GM21367 (cell line): ENCODE measurements at regions not wholly inside any gene's neighbourhood (a gene's known extent, or its start where the extent isn't known, plus 50 kb on each side); places are given as distances from the start of the nearest gene placed in this dataset.
"Not testable (repeated sequence)": the region's sequence is repeated elsewhere in the genome, so short reads cannot be mapped to it uniquely, and the experiment has no call there.

ENCODE experiments used
- ATAC-seq: cut with Tn5 transposase; IDR thresholded peaks from one replicate; pipeline ENCODE4 v1.9.1; 2021; ENCODE audit not compliant: unreplicated experiment

GRCh38 chr12:131249246-131250027 is 295.7 kb downstream of the ADGRD1 start:
- ATAC-seq, result no peak

- no peak for ATAC-seq
These were observed 296.6 kb downstream of the ADGRD1 start for GRCh38 chr12:131250028-131250950.

DNA sequence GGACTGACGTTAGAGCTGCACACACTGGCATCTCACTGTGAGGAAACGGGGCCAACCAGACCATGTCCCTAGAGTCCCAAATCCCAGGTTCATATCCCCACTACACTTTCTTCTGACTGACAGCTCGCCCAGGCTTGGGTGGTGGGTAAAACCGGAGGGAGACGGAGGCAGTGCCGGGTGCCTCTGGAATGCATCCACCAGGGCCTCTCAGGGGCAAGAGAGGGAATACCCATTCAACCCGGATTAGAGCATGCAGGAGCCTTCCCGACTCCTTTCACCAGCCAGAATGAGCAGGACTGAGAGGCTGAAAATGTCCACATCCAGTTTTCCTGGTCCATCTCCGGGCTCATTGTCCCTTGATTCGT is 297.2 kb downstream of the ADGRD1 start:
- ATAC-seq, result no peak

DNA sequence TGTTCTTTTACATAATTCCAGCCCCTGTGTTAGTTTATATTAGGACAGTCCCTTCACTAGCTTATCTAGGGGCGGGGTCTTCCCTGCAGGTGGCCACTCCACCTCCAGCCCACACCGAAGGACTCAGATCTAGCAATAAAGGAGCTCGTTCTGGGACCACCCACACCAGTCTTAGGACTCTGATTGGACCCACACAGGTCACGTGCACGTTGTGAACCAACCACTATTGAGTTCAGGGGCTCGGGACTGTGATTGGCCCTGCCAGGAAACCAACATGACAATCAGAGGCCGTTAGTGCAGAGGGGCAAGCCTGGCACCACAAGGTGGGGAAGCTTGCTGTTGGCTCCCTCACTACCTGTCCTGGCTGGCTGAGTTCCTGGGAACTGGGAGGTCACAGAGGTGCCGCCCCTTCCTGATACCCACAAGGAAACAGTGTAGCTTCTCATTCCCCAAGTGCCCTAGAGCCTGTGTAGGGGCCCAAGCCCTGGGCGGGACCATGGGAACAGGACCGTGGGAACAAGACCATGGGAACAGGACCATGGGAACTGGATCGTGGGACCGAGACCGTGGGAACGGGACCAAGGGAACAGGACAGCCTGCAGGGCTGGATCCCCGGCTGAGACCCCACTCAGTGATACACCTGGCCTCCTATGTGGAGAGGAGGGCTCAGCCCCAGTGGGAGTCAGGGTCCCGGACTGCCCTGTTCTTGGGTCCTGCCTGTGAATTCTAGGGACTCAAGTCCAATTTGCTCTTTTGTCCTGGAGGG is 297.8 kb downstream of the ADGRD1 start:
- ATAC-seq, result no peak

DNA sequence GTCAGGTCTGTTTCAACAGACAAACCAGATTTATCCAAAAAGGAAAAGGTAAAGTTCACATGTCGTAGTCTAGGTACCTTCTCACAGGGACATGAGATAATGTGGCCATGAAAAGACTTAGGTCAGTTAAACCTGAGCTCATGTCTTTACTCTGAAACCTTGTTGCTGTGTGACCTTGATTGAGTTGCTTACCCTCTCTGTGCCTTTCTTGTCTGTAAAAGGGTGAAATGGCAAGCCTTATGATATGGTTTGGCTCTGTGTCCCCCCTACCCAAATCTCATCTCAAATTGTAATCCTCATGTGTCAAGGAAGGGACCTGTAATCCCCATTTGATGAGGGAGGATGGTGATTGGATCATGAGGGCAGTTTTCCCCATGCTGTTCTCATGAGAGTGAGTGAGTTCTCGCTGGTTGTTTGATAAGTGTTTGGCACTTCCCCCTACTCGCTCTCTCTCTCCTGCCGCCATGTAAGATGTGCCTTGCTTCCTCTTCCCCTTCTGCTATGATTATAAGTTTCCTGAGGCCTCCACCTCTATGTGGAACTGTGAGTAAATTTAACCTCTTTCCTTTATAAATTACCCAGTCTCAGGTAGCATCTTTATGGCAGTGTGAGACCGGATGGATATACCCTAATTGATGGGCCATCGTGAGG is 299.8 kb downstream of the ADGRD1 start:
- ATAC-seq, result no peak

- no peak for ATAC-seq
These were observed 300.7 kb downstream of the ADGRD1 start for GRCh38 chr12:131254374-131254773.

GRCh38 chr12:131258398-131258797 is 304.7 kb downstream of the ADGRD1 start:
- ATAC-seq, result no peak

- ATAC-seq, result no peak
These were observed 306.7 kb downstream of the ADGRD1 start for GRCh38 chr12:131260251-131260905.

GRCh38 chr12:131260954-131261353 is 307.2 kb downstream of the ADGRD1 start:
- no peak for ATAC-seq

GRCh38 chr12:131261906-131262305 is 308.2 kb downstream of the ADGRD1 start:
- ATAC-seq, result no peak

DNA sequence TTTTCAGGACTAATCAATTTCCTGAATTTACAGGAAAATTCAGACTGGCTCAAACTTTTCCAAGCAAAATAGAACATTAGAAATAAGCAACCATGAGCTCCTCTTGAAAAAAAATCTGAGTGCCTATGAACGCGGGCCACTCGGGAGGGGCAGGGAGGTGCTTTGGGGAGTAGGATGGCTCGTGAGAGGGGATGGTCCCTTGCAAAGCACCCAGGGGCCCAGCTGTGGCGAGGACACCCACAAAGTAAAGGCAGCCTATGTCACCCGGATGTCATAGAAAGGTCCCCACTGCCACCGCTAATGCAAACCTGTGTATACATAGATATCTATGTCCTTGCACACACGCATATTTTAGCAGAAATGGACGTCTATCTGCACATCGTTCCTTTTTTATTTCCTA is 309.9 kb downstream of the ADGRD1 start:
- no peak for ATAC-seq

GRCh38 chr12:131264635-131265034 is 310.9 kb downstream of the ADGRD1 start:
- no peak for ATAC-seq

DNA sequence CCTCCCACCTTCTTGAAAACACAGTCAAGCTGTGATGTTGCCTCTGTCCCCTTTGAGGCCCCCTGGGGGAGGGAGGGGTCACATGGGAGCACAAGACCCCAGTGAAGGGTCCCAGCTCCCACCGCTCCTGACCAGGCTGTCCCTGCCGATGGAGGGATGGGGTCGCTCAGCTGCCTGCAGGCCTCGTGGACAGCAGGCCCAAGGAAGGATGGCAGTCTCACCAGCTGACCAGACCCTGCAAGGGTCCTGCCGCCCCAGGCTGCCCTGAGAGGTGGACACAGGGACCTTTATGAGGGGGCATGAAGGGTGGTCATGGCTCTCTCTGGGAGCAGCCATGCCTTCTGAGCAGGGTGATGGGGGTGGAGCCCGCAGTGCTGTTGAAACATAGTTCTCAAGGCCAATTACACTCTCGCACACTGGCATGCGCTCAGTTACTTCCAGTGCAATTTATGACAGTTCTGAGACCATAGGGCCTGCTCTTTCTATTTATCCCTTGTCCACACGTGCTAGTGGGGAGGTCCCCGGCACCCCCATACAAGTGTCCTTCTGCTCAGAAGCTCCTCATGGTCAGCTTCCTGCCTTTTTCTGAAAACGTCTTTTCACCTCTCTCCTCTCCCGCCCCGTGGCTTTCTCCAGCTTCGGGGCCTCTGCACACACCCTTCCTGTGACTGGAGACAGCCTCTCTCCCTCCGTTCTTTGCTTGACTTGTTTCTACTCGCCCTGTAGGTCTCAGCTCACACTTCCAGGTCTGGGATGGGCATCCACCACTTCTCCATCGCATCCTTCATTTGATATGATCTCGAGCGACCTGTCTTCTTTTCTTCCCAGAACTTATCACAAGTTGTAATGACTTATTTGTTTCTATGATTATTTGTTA is 313.1 kb downstream of the ADGRD1 start:
- no peak for ATAC-seq

- ATAC-seq, result no peak
These were observed 313.9 kb downstream of the ADGRD1 start for GRCh38 chr12:131267576-131267975.

DNA sequence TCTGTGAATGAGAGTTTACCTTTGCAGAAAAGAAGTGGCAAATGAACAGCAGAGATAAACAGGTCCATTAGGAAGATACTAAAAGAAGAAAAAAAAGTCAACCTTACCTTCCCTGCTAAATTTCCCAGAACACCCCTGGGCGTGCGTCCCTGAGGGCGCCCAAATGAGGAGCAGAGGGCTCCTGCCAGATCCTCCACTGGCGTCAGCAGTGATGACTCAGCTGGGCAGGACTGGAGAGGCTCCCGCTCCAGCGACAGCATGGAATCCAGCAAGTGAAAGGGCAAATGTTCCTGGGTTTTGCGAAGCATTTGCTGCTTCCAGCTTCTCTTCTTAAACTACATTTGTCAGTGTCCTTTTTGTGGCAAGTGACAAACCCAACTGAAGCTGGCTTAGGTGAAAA is 314.4 kb downstream of the ADGRD1 start:
- ATAC-seq, result not testable (repeated sequence)

GRCh38 chr12:131268571-131268970 is 314.9 kb downstream of the ADGRD1 start:
- not testable (repeated sequence) for ATAC-seq

GRCh38 chr12:131269551-131269950 is 315.8 kb downstream of the ADGRD1 start:
- ATAC-seq, result no peak

DNA sequence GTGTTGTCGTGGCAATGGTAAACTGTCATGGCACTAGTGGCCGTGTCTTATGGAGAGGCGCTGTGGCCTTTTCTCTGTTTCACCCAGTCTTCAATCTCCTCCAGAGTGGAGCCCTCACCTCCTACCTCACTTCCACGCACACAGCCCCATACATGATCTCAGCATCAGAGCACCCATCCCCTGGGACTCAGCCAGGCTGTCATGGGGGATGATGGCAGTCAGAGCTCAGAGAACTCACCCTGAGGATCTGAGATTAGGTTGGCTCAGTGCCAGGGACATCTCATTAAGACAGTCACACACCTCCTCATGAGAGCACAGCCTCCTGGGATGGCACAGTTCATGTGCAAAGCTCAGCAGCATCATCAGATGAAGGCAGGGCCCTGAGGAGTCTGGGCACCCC is 316.3 kb downstream of the ADGRD1 start:
- ATAC-seq, result not testable (repeated sequence)

- ATAC-seq, result no peak
These were observed 318.0 kb downstream of the ADGRD1 start for GRCh38 chr12:131271724-131272123.
